ENCODE measurements at regions not wholly inside any gene's neighbourhood (a gene's known extent, or its start where the extent isn't known, plus 50 kb on each side); places are given as distances from the start of the nearest gene placed in this dataset.
A peak's percentile ranks its signal among the peaks of the same experiment; 100 is the strongest.

DNA sequence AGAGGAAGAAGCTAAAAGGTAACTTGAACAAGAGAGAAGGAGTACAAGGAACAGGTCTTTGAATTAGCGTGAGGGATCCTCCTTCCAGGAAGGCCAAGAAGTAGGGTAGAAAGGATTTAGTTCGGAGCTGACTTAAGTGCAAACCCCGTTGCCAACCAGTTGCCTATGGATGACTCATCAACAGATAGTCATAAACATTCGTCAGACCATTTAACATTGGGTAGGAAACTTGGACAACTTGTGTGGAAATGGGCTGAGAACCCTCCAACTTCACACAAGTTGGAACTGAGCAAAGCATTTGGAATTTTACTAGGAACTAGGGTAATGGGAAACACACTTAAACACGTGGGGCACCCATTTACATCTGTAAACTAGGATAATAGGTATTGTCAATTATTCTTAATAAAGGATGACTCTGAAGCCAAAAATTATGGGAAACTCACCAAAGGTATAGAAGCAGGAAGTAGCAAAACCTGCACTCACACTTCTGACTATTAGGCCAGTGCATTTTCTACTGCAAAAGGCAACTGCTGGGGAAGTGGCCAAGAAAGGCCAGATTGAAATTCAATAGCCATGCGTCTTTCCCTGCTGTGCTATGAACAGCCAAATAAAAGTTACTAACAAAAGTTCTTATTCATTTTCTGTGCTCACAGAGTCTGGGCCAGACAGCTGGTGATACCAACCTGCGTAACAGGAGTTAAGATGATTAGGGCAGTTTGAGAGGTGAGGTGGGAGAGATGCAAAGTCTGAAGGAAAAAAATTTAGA, 174.5 kb upstream of the TMC3 start:
- H3K9ac ChIP-seq (replicated peaks; ENCODE audit: extremely low read depth, insufficient read depth, low read length), result no peak overlapping the region
- peaks cover 0 to 2% of the 10 kb centered on the region in 2 experiments for H3K27me3 ChIP-seq (ENCODE audit: control insufficient read depth in 2 of 2, insufficient read depth in 2 of 2, low read length in 2 of 2)
- no peaks in the 10 kb centered on the region for H3K9me1 ChIP-seq (replicated peaks; ENCODE audit: control insufficient read depth, extremely low read depth, insufficient read depth, low read length)
- no peaks in the 10 kb centered on the region for H3K36me3 ChIP-seq (ENCODE audit: control insufficient read depth in 2 of 2, extremely low read depth in 1 of 2, insufficient read depth in 2 of 2, low read length in 2 of 2)
- FAIRE-seq, result no peak
- H4K20me1 ChIP-seq (replicated peaks; ENCODE audit: control insufficient read depth, extremely low read depth, insufficient read depth, low read length), result no peaks in the 10 kb centered on the region
- H3K4me3 ChIP-seq (replicated peaks in 1 of 3; ENCODE audit: insufficient read depth in 1 of 3, low read depth in 1 of 3, low read length in 3 of 3), result no peak overlapping the region
- H3K79me2 ChIP-seq (ENCODE audit: control insufficient read depth, insufficient read depth, low read length), result no peaks in the 10 kb centered on the region
- TF ChIP-seq, protein P1, sequence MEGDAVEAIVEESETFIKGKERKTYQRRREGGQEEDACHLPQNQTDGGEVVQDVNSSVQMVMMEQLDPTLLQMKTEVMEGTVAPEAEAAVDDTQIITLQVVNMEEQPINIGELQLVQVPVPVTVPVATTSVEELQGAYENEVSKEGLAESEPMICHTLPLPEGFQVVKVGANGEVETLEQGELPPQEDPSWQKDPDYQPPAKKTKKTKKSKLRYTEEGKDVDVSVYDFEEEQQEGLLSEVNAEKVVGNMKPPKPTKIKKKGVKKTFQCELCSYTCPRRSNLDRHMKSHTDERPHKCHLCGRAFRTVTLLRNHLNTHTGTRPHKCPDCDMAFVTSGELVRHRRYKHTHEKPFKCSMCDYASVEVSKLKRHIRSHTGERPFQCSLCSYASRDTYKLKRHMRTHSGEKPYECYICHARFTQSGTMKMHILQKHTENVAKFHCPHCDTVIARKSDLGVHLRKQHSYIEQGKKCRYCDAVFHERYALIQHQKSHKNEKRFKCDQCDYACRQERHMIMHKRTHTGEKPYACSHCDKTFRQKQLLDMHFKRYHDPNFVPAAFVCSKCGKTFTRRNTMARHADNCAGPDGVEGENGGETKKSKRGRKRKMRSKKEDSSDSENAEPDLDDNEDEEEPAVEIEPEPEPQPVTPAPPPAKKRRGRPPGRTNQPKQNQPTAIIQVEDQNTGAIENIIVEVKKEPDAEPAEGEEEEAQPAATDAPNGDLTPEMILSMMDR (IDR thresholded peaks at IDR 0.05; ENCODE audit: extremely low read depth in 1 of 2, insufficient read depth in 1 of 2, low read depth in 1 of 2, low read length in 2 of 2), result no peak
- TF ChIP-seq EZH2 (IDR thresholded peaks at IDR 0.05; ENCODE audit: borderline replicate concordance, low read depth, low read length, severe bottlenecking), result no peak
- no peak for TF ChIP-seq MYC (IDR thresholded peaks at IDR 0.05; ENCODE audit: low read depth, low read length)
- no peak for TF ChIP-seq POLR2A (IDR thresholded peaks at IDR 0.05; ENCODE audit: low read depth, low read length)
- TF ChIP-seq, protein P2, sequence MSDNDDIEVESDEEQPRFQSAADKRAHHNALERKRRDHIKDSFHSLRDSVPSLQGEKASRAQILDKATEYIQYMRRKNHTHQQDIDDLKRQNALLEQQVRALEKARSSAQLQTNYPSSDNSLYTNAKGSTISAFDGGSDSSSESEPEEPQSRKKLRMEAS (IDR thresholded peaks at IDR 0.05; ENCODE audit: insufficient read depth, insufficient read length), result no peak
- peak; percentile 37 for TF ChIP-seq JUN (IDR thresholded peaks at IDR 0.05; ENCODE audit: borderline replicate concordance, insufficient read depth, insufficient read length, low read depth)
- no peak for TF ChIP-seq POLR2AphosphoS5 (IDR thresholded peaks at IDR 0.05; ENCODE audit: insufficient read depth, low read depth, low read length)
- TF ChIP-seq GATA2 (IDR thresholded peaks at IDR 0.05; ENCODE audit: insufficient read depth, insufficient read length, low read depth, low read length), result no peak
- TF ChIP-seq FOS (IDR thresholded peaks at IDR 0.05; ENCODE audit: borderline replicate concordance, insufficient read depth, low read length), result no peak
- no peak overlapping the region for H3K4me2 ChIP-seq (ENCODE audit: insufficient read depth, low read length)
- no peak overlapping the region for H2AFZ ChIP-seq (ENCODE audit: low read depth, low read length)
- no TSS peak for BruUV-seq (replicated peaks)
- ChIA-PET CTCF (no interaction called here), POLR2A (no interaction called here)
- dilution Hi-C loops (cut with MboI; ENCODE audit: extremely low pct_ligation_motif_present, low sequenced_read_pairs), result no loop called here
- no peak overlapping the region for H3K27ac ChIP-seq (ENCODE audit: insufficient read depth, low read depth, low read length)
- no peak for DNase-seq (ENCODE audit: low read depth, low spot score)
- H3K4me1 ChIP-seq (ENCODE audit: control insufficient read depth, extremely low read depth, insufficient read depth, low read length), result no peaks in the 10 kb centered on the region
- no peaks in the 10 kb centered on the region for H3K9me3 ChIP-seq (replicated peaks; ENCODE audit: control insufficient read depth, insufficient read depth, low read length)
- intact Hi-C loops (cut with micrococcal nuclease), result no loop called here
